ENCODE measurements at regions not wholly inside any gene's neighbourhood (a gene's known extent, or its start where the extent isn't known, plus 50 kb on each side); places are given as distances from the start of the nearest gene placed in this dataset.

- TF ChIP-seq, protein P1, sequence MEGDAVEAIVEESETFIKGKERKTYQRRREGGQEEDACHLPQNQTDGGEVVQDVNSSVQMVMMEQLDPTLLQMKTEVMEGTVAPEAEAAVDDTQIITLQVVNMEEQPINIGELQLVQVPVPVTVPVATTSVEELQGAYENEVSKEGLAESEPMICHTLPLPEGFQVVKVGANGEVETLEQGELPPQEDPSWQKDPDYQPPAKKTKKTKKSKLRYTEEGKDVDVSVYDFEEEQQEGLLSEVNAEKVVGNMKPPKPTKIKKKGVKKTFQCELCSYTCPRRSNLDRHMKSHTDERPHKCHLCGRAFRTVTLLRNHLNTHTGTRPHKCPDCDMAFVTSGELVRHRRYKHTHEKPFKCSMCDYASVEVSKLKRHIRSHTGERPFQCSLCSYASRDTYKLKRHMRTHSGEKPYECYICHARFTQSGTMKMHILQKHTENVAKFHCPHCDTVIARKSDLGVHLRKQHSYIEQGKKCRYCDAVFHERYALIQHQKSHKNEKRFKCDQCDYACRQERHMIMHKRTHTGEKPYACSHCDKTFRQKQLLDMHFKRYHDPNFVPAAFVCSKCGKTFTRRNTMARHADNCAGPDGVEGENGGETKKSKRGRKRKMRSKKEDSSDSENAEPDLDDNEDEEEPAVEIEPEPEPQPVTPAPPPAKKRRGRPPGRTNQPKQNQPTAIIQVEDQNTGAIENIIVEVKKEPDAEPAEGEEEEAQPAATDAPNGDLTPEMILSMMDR (IDR thresholded peaks at IDR 0.05): no peak
- no peak for TF ChIP-seq POLR2AphosphoS5 (IDR thresholded peaks at IDR 0.05)
- TF ChIP-seq POLR2A (IDR thresholded peaks at IDR 0.05): no peak
These were observed 285.4 kb downstream of the LPIN1 start for GRCh38 chr2:12031866-12032265.
